Adrenal gland (tissue), 5 donors: ENCODE measurements at regions not wholly inside any gene's neighbourhood (a gene's known extent, or its start where the extent isn't known, plus 50 kb on each side); places are given as distances from the start of the nearest gene placed in this dataset.

Source experiments
- CTCF ChIP-seq, 6 experiments: fragments of 450-650 bp in 4 of 6; fragments of 200-600 bp in 2 of 6; sonication (generic) in 1 of 6; IDR thresholded peaks; 1 replicate in 5 of 6; 2 replicates in 1 of 6; pipeline versions ENCODE4 v1.5.1 to v1.8.0; 2016 to 2021; ENCODE audit warnings: antibody characterized with exemption in 6 of 6, mild to moderate bottlenecking in 2 of 6, moderate library complexity in 1 of 6
- POLR2A ChIP-seq, 2 donors: fragments of 450-650 bp; IDR thresholded peaks; one replicate each; pipeline ENCODE4 v1.6.1; 2017; ENCODE audit warnings: antibody characterized with exemption in 2 of 2, mild to moderate bottlenecking in 2 of 2, moderate library complexity in 1 of 2
- donor health status: DM: no; HTN: no; CAD: no.

GRCh38 chr6:151167034-151167433 is 72.7 kb upstream of the AKAP12 start:
- TF ChIP-seq CTCF (IDR thresholded peaks at IDR 0.05) = no peak
- no peak for TF ChIP-seq POLR2A (IDR thresholded peaks at IDR 0.05)
